ENCODE measurements at regions not wholly inside any gene's neighbourhood (a gene's known extent, or its start where the extent isn't known, plus 50 kb on each side); places are given as distances from the start of the nearest gene placed in this dataset.

- Mint-ChIP-seq H3K4me1 (no peaks in the 10 kb centered on the region), H3K4me3 (no peak overlapping the region), H3K27ac (no peak overlapping the region), H3K36me3 (no peaks in the 10 kb centered on the region), H3K27me3 (ENCODE audit: insufficient read depth, low read depth) (no peaks in the 10 kb centered on the region), H3K9me3 (peaks cover 5% of the 10 kb centered on the region)
- Histone ChIP-seq H3K4me2 (no peak overlapping the region), H3K36me3 (no peaks in the 10 kb centered on the region), H4K20me1 (ENCODE audit: low read depth) (no peaks in the 10 kb centered on the region), H3K27me3 (no peaks in the 10 kb centered on the region), H3K9me3 (ENCODE audit: low read depth) (peaks cover 10% of the 10 kb centered on the region), H3K4me1 (no peaks in the 10 kb centered on the region), H3K27ac (no peak overlapping the region), H3K4me3 (no peak overlapping the region), H2AFZ (replicated peaks) (no peak overlapping the region), H3K9ac (no peak overlapping the region), H3F3A (ENCODE audit: low read depth) (no peaks in the 10 kb centered on the region), H3K79me2 (ENCODE audit: low read depth) (no peaks in the 10 kb centered on the region)
- TF ChIP-seq EZH2phosphoT487 (IDR thresholded peaks at IDR 0.05), result no peak
- peak; percentile 36 for TF ChIP-seq CTCF (IDR thresholded peaks at IDR 0.05)
- DNase-seq (ENCODE audit: low spot score), result no peak
Observed at GRCh38 chr4:32417113-32417704, 1697.0 kb downstream of the PCDH7 start.

DNA sequence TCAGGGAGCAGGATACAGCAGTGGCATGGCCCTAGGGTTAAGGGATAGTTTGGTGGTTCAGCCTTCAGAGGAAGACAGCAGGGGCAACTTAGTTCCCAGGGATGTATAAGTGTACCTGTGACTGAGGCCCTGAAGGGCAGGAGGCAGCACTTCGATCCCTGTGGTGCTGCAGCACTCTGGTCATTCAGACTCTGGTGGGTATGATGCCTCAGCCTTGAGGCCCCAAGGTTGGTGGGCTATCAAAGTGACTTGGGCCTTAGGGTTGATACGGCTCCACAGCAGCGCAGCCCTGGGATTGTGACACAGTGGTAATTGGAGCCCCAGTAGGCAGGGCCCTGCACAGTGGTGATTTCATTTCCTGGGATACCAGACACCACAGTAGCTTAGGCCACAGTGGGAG, 1703.1 kb downstream of the PCDH7 start:
- H3K36me3 Mint-ChIP-seq, result no peaks in the 10 kb centered on the region
- Histone ChIP-seq H3K27ac (no peak overlapping the region), H3K4me1 (no peaks in the 10 kb centered on the region), H3K9me3 (ENCODE audit: low read depth) (peaks cover 10% of the 10 kb centered on the region), H3K79me2 (ENCODE audit: low read depth) (no peaks in the 10 kb centered on the region), H3F3A (ENCODE audit: low read depth) (no peaks in the 10 kb centered on the region), H3K36me3 (no peaks in the 10 kb centered on the region), H3K4me2 (no peak overlapping the region), H2AFZ (replicated peaks) (no peak overlapping the region), H3K9ac (no peak overlapping the region), H4K20me1 (ENCODE audit: low read depth) (no peaks in the 10 kb centered on the region), H3K27me3 (no peaks in the 10 kb centered on the region), H3K4me3 (no peak overlapping the region)
- no peak overlapping the region for H3K27ac Mint-ChIP-seq
- H3K9me3 Mint-ChIP-seq, result peaks cover 13% of the 10 kb centered on the region
- no peak for TF ChIP-seq CTCF (IDR thresholded peaks at IDR 0.05)
- no peak for TF ChIP-seq EZH2phosphoT487 (IDR thresholded peaks at IDR 0.05)
- TF ChIP-seq EZH2 (IDR thresholded peaks at IDR 0.05), result no peak
- no peaks in the 10 kb centered on the region for H3K27me3 Mint-ChIP-seq (ENCODE audit: insufficient read depth, low read depth)
- no peak for DNase-seq (ENCODE audit: low spot score)
- H3K4me1 Mint-ChIP-seq, result no peaks in the 10 kb centered on the region
- no peak overlapping the region for H3K4me3 Mint-ChIP-seq

DNA sequence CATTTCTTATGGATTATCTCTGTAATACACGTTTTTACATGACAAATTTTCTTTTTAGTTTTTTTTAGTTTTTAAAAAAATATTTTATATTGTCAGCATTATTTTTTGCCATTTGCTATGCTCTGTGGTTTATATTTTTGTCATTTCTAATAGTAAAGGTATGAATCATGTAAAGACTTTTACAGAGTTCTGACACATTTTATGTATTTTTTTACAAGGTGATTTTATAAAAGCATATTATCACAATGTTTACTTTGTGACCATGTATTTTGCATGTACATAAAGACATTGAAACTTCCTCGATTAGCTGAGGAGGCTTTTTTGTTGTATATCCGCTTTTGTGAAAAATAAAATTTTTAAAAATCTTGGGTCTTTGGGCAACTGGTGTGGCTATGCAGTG, 1705.1 kb downstream of the PCDH7 start:
- peaks cover 10% of the 10 kb centered on the region for H3K9me3 ChIP-seq (ENCODE audit: low read depth)
- no peak overlapping the region for H3K27ac ChIP-seq
- no peaks in the 10 kb centered on the region for H4K20me1 ChIP-seq (ENCODE audit: low read depth)
- DNase-seq (ENCODE audit: low spot score), result no peak
- H3K4me2 ChIP-seq, result no peak overlapping the region
- H3K27me3 Mint-ChIP-seq (ENCODE audit: insufficient read depth, low read depth), result no peaks in the 10 kb centered on the region
- peaks cover 13% of the 10 kb centered on the region for H3K9me3 Mint-ChIP-seq
- H3K4me3 ChIP-seq, result no peak overlapping the region
- H3F3A ChIP-seq (ENCODE audit: low read depth), result no peaks in the 10 kb centered on the region
- H3K36me3 ChIP-seq, result no peaks in the 10 kb centered on the region
- H3K36me3 Mint-ChIP-seq, result no peaks in the 10 kb centered on the region
- H2AFZ ChIP-seq (replicated peaks), result no peak overlapping the region
- H3K79me2 ChIP-seq (ENCODE audit: low read depth), result no peaks in the 10 kb centered on the region
- H3K4me3 Mint-ChIP-seq, result no peak overlapping the region
- TF ChIP-seq EZH2 (IDR thresholded peaks at IDR 0.05) (no peak), CTCF (IDR thresholded peaks at IDR 0.05) (no peak), EZH2phosphoT487 (IDR thresholded peaks at IDR 0.05) (no peak)
- H3K27me3 ChIP-seq, result no peaks in the 10 kb centered on the region
- H3K9ac ChIP-seq, result no peak overlapping the region
- H3K27ac Mint-ChIP-seq, result no peak overlapping the region
- H3K4me1 Mint-ChIP-seq, result no peaks in the 10 kb centered on the region
- H3K4me1 ChIP-seq, result no peaks in the 10 kb centered on the region

Measured in neural progenitor cell (in vitro differentiated cells).